ENCODE measurements at regions not wholly inside any gene's neighbourhood (a gene's known extent, or its start where the extent isn't known, plus 50 kb on each side); places are given as distances from the start of the nearest gene placed in this dataset.

GRCh38 chrX:45309801-45310200 is 109.1 kb upstream of the DIPK2B start:
- TF ChIP-seq ZNF146 (tag by site-specific recombination; IDR thresholded peaks at IDR 0.05) (no peak), PRDM6 (tag by site-specific recombination; IDR thresholded peaks at IDR 0.05) (no peak), ZNF843 (tag by site-specific recombination; IDR thresholded peaks at IDR 0.05) (no peak), PRDM10 (tag by site-specific recombination; IDR thresholded peaks at IDR 0.05) (no peak), ZNF404 (tag by site-specific recombination; IDR thresholded peaks at IDR 0.05) (no peak), ZNF48 (tag by site-specific recombination; IDR thresholded peaks at IDR 0.05) (no peak), ZNF501 (tag by site-specific recombination; IDR thresholded peaks at IDR 0.05) (no peak), ZNF223 (tag by site-specific recombination; IDR thresholded peaks at IDR 0.05) (no peak), SCRT2 (tag by site-specific recombination; IDR thresholded peaks at IDR 0.05) (no peak), OVOL3 (tag by site-specific recombination; IDR thresholded peaks at IDR 0.05) (no peak), ZNF549 (tag by site-specific recombination; IDR thresholded peaks at IDR 0.05) (no peak), ZNF514 (tag by site-specific recombination; IDR thresholded peaks at IDR 0.05) (no peak), ZNF560 (tag by site-specific recombination; IDR thresholded peaks at IDR 0.05; ENCODE audit: borderline replicate concordance) (no peak), ZNF629 (tag by site-specific recombination; IDR thresholded peaks at IDR 0.05) (no peak), ZNF580 (tag by site-specific recombination; IDR thresholded peaks at IDR 0.05) (no peak), ZNF324 (tag by site-specific recombination; IDR thresholded peaks at IDR 0.05) (no peak), ZNF747 (tag by site-specific recombination; IDR thresholded peaks at IDR 0.05) (no peak), ZNF350 (tag by site-specific recombination; IDR thresholded peaks at IDR 0.05) (no peak), PRDM2 (tag by site-specific recombination; IDR thresholded peaks at IDR 0.05; ENCODE audit: borderline replicate concordance) (no peak), REPIN1 (tag by site-specific recombination; IDR thresholded peaks at IDR 0.05; ENCODE audit: low read depth) (no peak)
- no peak overlapping the region for H3K4me3 ChIP-seq (ENCODE audit: low read depth, low read length)
- no peaks in the 10 kb centered on the region for H3K36me3 ChIP-seq (ENCODE audit: control insufficient read depth in 2 of 2, insufficient read depth in 1 of 2, low read length in 2 of 2)
- ChIA-PET POLR2A (no interaction called here), CTCF (no interaction called here)
- no peaks in the 10 kb centered on the region for H3K4me1 ChIP-seq (ENCODE audit: control insufficient read depth, insufficient read depth, low read length)
- no peak overlapping the region for H3K27ac ChIP-seq (ENCODE audit: extremely low read depth, low read depth, low read length)
- H3K9me3 ChIP-seq (ENCODE audit: control insufficient read depth, insufficient read depth, low read depth, low read length), result peaks cover 5% of the 10 kb centered on the region; the same call in 1 of the 2 replicates

All from HEK293 (cell line).